ENCODE measurements at regions not wholly inside any gene's neighbourhood (a gene's known extent, or its start where the extent isn't known, plus 50 kb on each side); places are given as distances from the start of the nearest gene placed in this dataset.

- no peak for DNase-seq
These were observed 128.8 kb upstream of the CHRNA7 start for GRCh38 chr15:31901501-31901900.

DNA sequence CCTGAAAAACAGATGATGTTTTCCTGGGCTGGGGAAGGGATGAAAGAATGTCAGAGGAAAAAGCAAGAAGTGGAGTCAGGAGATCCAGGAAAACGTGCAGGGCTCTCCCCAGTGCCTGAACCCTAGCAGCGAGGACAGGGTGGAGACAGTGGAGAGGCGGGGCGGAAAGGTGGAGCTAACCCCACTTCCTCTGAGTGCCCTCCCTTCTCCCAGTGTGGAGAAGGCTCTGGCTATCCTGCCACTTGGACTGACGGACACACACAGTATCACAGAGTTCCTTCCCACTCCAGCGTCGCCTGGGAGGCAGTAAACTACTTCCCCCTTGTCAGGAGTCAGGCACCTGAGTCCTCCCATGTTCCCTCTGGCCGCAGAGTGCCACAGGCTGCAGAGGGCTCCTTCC is 125.3 kb upstream of the CHRNA7 start:
- DNase-seq = no peak

DNA sequence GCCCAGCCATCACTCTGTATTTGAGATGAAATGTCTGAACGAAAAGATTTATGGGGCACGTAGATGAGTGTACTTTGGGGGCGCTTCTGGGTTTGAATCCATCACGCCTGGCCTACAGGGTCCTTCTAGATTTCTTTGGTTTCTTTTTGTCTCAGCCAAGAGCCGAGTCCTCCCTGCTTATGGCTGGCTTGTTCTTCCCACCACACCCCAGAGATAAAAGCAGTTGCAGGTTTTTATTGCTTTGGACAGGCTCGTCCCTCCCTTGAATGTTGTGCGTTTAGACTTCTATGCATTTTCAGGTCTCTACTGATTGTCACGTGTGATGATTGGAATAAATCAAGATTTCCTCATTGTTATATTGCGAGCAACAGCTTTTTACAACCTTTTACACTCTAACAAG is 104.8 kb upstream of the CHRNA7 start:
- DNase-seq = no peak

DNA sequence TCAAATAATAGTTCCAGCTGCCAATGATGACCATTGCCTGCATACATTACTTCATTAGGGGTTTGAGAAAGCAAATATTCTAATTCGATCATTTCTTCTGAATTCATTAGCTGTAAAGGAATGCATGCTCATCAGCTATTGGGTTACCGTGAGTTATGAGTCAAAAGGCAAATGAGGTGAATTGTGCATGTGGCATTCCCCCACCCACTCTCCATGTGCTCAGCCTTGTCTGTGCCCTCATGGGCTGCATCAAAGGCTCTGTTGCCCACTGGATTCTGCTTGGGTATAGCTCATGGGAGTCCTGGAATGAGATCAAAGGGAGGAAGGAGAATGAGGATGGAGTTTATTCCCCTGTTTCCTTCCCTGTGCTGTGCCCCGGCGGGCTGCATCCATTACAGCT is 99.3 kb upstream of the CHRNA7 start:
- no peak for DNase-seq

DNA sequence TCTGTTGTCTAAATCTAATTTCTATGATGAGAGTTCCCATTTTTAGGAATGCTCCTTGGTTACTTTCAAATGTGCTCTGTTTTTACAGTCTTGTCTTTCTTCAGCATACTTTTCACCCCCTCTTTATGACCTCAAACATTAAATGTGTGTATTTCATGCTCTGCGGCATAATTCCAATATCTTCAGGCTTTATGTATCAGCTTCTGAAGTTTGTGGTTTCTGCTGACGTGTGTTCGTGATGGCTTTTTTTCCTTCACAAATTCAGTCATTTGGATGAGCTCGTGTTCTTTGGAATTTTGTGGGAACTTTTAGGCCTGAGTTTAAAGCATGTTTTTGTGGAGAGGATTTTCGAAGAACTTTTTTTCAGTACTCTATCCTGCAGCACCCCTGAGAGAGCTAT is 97.7 kb upstream of the CHRNA7 start:
- DNase-seq = peak; percentile 68

DNA sequence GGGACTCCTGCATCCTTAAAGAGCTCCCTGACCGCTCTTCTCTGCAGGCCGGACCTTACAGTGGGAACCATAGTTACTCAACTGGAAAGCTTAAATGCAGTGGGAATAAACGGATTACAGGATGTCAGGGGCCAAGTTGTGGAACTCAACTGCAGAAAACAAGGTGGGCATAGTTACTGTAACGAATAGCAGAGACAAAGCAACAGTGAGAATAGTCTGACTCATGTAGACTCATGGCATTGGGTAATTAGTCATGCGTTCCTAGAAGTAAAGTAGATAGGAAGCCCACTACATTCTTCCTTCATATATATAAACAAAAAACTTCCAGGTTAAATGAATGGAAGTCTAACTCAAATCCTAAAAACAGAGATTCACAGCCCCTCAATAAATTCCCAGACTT is 95.5 kb upstream of the CHRNA7 start:
- peak; percentile 57 for DNase-seq

- peak; percentile 39 for DNase-seq
These were observed 76.8 kb upstream of the CHRNA7 start for GRCh38 chr15:31953478-31953877.

GRCh38 chr15:31954374-31955172 is 75.7 kb upstream of the CHRNA7 start:
- no peak for DNase-seq

GRCh38 chr15:31955734-31956133 is 74.6 kb upstream of the CHRNA7 start:
- DNase-seq = no peak

DNA sequence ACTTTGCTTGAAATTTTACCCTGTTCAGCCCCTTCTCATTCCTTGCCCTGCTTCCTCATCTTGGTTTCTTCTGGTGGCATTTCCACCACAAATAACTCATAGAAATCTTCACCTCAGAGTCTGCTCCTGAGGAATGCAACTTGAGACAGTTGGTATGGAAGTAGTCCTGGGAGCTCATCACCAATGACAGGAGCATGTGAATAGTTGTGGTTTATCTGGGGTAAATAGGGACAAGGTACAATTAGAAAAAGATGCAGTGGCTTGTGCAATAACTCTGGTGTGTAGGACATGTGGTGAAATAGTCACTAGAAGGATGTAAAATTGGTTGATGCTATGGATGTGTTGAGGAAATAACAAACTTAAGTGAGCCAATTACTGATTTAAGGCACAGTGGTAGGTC is 72.7 kb upstream of the CHRNA7 start:
- DNase-seq = peak; percentile 11

GRCh38 chr15:31964586-31965307 is 65.6 kb upstream of the CHRNA7 start:
- no peak for DNase-seq

DNA sequence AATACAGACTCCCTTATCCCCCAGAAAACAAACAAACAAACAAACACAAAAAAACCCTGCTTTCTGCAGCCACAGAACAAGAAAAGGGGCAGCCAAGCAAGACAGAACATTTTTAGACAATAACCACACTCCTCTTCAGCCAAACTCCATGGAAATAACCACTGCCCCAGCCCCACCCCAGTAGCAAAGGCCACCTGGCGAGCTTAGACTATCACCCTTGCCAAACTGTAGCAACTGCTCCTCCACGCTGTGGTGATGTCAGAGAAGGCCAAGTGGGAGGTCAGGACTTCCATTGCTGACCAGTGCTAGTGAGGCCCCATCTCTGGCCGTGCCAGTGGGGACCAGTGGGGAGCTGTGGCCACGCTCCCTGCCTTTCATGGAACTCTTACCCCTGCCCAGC is 60.3 kb upstream of the CHRNA7 start:
- DNase-seq = no peak

DNA sequence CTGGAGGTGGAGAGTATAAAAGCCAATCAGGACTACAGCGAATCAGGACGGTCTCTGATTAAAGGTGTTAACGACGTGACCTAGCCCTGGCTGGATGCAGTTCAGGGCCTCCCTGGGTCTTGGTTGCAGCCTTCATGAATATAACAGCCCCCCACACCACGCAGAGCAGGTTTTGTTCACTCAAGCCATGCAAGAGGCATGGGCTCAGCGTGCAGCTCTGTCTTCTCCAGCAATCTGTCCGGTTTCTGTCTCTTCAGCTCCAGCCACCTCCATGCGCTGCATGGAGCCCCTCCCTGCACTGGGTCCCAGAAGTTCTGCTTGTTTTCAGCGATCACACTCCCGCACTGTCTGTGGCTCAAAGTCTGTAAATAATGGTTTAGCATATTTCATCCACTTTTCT is 57.1 kb upstream of the CHRNA7 start:
- no peak for DNase-seq

- DNase-seq = no peak
These were observed 56.0 kb upstream of the CHRNA7 start for GRCh38 chr15:31974154-31974794.

DNA sequence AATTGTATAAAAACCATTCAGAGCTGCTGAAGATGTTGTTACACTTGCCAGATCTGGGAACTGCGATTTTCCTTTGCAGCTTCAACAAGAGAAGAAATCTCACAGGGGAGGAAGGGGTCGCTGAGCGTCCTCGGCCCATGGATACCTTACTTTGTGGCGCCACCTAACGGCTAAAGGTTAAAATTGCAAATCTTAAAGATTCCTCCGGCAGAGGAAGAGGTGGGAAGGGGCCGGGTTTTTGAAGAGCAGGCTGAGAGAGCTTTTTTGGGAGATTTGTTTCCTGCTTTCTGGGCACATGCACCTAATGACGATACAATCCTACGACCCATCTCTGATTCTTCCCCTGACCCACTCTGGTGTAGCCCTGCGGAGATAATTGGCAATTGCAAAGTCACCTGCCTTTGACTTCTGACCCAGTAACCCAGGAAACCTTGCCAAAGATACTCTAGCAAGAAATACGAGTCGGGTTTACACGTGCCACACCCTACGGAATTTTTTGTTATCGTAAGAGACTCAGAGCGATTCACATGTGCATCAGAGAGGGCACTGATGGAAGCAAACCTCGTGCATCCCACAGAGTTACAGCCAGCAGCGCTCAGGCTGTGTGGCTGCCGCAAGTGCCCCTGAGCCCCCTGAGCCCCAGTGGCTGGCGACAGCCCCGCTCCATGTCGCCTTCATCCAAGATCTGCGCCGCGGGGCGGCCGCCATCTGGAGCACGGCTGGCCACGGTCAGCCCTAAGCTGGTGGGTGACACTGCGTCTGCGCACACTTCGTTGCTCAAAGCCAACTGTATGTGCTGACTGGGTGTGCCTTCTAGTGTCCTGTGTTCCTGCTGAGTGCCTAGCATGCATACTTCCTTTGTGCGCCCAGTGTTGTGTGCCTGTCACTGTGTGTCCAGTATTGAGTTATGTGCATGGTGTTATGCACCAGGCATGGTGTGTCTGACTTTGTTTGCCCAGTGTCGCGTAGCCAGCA is 55.2 kb upstream of the CHRNA7 start:
- peak; percentile 45 for DNase-seq

- DNase-seq = no peak
These were observed 54.5 kb upstream of the CHRNA7 start for GRCh38 chr15:31975830-31976229.

- no peak for DNase-seq
These were observed 53.2 kb upstream of the CHRNA7 start for GRCh38 chr15:31977138-31977537.

DNA sequence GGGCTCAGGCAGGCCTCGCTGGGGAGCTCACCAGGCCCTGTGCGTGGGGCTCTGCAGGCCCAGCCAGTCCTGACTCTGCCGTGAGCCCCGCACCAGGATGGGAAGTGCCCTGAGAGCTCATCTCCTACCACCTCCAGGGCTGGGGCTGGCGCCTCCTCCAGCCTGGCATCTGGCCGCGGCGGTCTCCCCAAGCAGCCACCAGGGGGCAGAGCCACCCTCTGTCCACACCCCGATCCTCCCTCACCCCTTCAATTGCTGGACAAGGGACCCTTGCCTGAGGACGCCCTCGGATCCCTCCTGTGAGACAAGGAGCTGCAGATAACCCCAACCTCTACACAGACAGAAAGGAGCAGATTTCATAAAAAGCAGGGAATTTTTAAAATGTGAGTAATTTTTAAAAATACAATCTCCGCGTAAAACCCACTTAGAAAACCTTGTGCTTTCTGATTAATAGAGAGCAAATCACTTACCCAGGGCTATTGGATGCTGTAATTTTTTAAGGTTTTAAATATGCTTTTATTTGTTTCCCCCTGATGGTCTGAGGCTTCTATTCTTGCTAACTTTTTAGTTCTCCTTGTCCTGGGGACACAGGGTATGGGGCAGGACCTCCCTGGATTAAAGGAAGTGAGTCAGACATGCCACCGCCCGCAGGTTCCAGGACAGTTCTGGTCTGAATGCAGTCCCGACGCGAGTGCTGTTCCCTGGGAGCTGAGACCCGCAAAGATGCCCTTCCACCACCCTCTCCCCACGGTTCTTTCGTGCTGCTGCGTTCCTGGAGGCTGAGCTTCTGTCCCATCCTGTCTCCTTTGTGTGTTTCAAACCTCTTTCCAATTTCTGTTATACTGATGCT is 52.3 kb upstream of the CHRNA7 start:
- peak; percentile 38 for DNase-seq

Data from fibroblast of skin of back (primary cell).